ENCODE measurements at regions not wholly inside any gene's neighbourhood (a gene's known extent, or its start where the extent isn't known, plus 50 kb on each side); places are given as distances from the start of the nearest gene placed in this dataset.

DNA sequence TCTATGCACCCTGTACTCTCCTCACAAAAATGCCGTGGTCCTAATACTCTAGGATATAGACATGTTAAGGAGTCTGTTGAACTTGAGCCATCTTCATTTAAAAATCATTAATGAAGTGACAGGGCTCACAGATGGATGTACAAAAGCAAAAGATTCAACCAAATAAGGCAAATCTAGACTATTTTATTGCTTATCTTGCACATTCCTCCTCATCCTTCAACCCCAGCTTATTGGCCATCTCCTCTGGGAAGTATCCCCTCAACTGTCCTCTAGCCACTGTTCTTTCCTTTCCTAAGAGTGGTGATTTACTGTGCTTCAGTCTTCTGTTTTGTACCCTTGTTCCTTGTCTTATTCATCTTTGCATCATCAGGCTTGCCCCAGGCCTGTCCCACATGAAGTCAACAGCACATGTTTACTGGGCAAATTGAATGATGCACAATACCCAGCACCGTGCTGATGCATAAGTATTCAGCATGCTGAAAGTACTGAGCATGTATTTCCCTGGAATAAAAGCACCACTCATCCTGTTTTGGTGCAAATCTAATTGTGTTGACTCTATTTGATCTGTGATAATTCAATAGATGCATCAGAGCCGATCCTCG lies 287.3 kb upstream of the CLNK start:
- Histone ChIP-seq H4K20me1 (replicated peaks in 1 of 2; ENCODE audit: control insufficient read depth in 1 of 2, insufficient read depth in 2 of 2, low read length in 2 of 2) (no peaks in the 10 kb centered on the region), H3K14ac (ENCODE audit: insufficient read length) (no peak overlapping the region), H3K9ac (replicated peaks in 1 of 4; ENCODE audit: extremely low read depth in 1 of 4, low read depth in 3 of 4, low read length in 3 of 4) (no peak overlapping the region), H4K8ac (ENCODE audit: extremely low read depth, insufficient read depth, low read length) (no peak overlapping the region), H3K56ac (replicated peaks; ENCODE audit: insufficient read length, low read depth, low read length) (no peak overlapping the region), H3K36me3 (ENCODE audit: control insufficient read depth in 2 of 4, insufficient read depth in 4 of 4, low read length in 3 of 4) (no peaks in the 10 kb centered on the region), H2AFZ (ENCODE audit: low read length) (no peak overlapping the region), H3K4me1 (replicated peaks in 1 of 4; ENCODE audit: control insufficient read depth in 3 of 4, insufficient read depth in 4 of 4, low read length in 3 of 4) (peaks cover 0 to 3% (median 0%) of the 10 kb centered on the region in 4 experiments; a peak in 1 of 7 replicates), H3K4ac (replicated peaks; ENCODE audit: insufficient read length, low read depth, low read length) (no peak overlapping the region), H3K4me3 (ENCODE audit: extremely low read depth in 1 of 4, insufficient read depth in 2 of 4, low read depth in 3 of 4, low read length in 4 of 4) (no peak overlapping the region), H3K23ac (ENCODE audit: insufficient read length) (no peak overlapping the region), H2BK12ac (ENCODE audit: low read depth, low read length) (no peak overlapping the region), H3K9me3 (ENCODE audit: insufficient read depth in 2 of 2, low read depth in 1 of 2, low read length in 1 of 2) (no peaks in the 10 kb centered on the region), H3K23me2 (ENCODE audit: low read depth, low read length) (no peaks in the 10 kb centered on the region), H3K18ac (ENCODE audit: extremely low read depth, low read length) (no peak overlapping the region), H2BK20ac (ENCODE audit: low read length) (no peak overlapping the region), H4K91ac (replicated peaks; ENCODE audit: insufficient read length, low read length) (no peak overlapping the region), H2AK5ac (ENCODE audit: low read depth, low read length) (no peak overlapping the region), H3K4me2 (ENCODE audit: insufficient read depth in 1 of 2, low read depth in 2 of 2, low read length in 2 of 2) (no peak overlapping the region), H3K79me1 (ENCODE audit: low read depth, low read length) (no peaks in the 10 kb centered on the region), H4K5ac (ENCODE audit: insufficient read length, low read depth, low read length) (no peak overlapping the region), H2BK15ac (ENCODE audit: low read length) (no peak overlapping the region), H2BK5ac (ENCODE audit: low read depth, low read length) (no peak overlapping the region), H2BK120ac (replicated peaks; ENCODE audit: low read depth, low read length) (no peak overlapping the region), H3K27ac (ENCODE audit: low read depth, low read length) (no peak overlapping the region), H3K79me2 (ENCODE audit: control insufficient read depth in 1 of 2, insufficient read depth in 2 of 2, low read length in 2 of 2) (no peaks in the 10 kb centered on the region), H3K27me3 (replicated peaks in 1 of 4; ENCODE audit: control insufficient read depth in 3 of 4, extremely low read depth in 1 of 4, insufficient read depth in 3 of 4, low read length in 3 of 4) (no peaks in the 10 kb centered on the region)
- whole genome bisulfite sequencing, 2 experiments (ENCODE audit: extremely low coverage in 1 of 2, insufficient coverage in 1 of 2, insufficient read length in 1 of 2, insufficient replicate concordance in 2 of 2, low coverage in 1 of 2, low lambda C conversion rate in 2 of 2, missing lambda C conversion rate in 1 of 2), result 91% methylated on average over 4 of the region's 4 CpGs; no CpG with 5 or more reads in 1 of the 2 experiments
- ChIA-PET CTCF (ENCODE audit: partially characterized antibody) (interaction anchor here (0.6 kb wide), 1 partner anchor 493 kb away, joined by 3 read pairs; no protein-coding TSS in a partner anchor), POLR2A (ENCODE audit: partially characterized antibody) (no interaction called here)
- FAIRE-seq (no peak), DNase-seq (ENCODE audit: low read depth in 1 of 2, low spot score in 2 of 2) (no peak)
- TF ChIP-seq RFX5 (IDR thresholded peaks at IDR 0.05; ENCODE audit: borderline replicate concordance, low read depth, low read length) (no peak), CBX5 (IDR thresholded peaks at IDR 0.05; ENCODE audit: low read depth, low read length) (no peak), NRF1 (IDR thresholded peaks at IDR 0.05; ENCODE audit: low read depth, low read length) (no peak), BRCA1 (IDR thresholded peaks at IDR 0.05; ENCODE audit: low read depth, low read length) (no peak), ATF3 (IDR thresholded peaks at IDR 0.05; ENCODE audit: insufficient read depth, low read depth, low read length) (no peak), CHD1 (IDR thresholded peaks at IDR 0.05; ENCODE audit: low read depth, low read length) (no peak), JUN (IDR thresholded peaks at IDR 0.05; ENCODE audit: low read depth, low read length) (no peak), KDM5A (IDR thresholded peaks at IDR 0.05; ENCODE audit: low read length) (no peak), PHF8 (conservative IDR thresholded peaks at IDR 0.05; ENCODE audit: low read depth, low read length) (no peak), HDAC6 (IDR thresholded peaks at IDR 0.05; ENCODE audit: low read depth, low read length) (no peak), TAF1 (IDR thresholded peaks at IDR 0.05; ENCODE audit: low read depth, low read length) (no peak), TCF12 (IDR thresholded peaks at IDR 0.05; ENCODE audit: low read depth, low read length) (no peak), POLR2AphosphoS5 (IDR thresholded peaks at IDR 0.05; ENCODE audit: low read depth, low read length) (no peak), SP4 (IDR thresholded peaks at IDR 0.05; ENCODE audit: low read length) (no peak)

Measured in H1 (cell line).